ENCODE measurements at regions not wholly inside any gene's neighbourhood (a gene's known extent, or its start where the extent isn't known, plus 50 kb on each side); places are given as distances from the start of the nearest gene placed in this dataset.

DNA sequence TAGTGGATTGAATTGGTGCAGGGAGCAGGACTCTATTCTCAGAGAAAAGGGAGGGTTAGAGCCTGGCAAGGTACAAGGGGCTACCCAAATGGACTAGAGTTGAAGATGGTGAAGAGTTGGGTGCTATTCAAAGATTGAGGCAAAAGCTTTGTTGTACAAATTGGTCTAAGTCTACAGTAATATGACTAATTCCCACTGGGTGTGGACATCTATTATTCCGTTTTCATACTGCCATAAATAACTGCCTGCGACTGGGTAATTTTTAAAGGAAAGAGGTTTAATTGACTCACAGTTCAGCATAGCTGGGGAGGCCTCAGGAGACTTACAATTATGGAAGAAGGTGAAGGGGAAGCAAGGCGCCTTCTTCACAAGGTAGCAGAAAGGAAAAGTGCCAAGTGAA, 266.3 kb downstream of the TPBG start:
- TF ChIP-seq EZH2 (IDR thresholded peaks at IDR 0.05; ENCODE audit: insufficient read depth, poor library complexity, severe bottlenecking), result no peak
- no peak for TF ChIP-seq EZH2phosphoT487 (IDR thresholded peaks at IDR 0.05; ENCODE audit: insufficient read depth, low read depth)

Data from GM23248 (cell line).